ENCODE measurements at regions not wholly inside any gene's neighbourhood (a gene's known extent, or its start where the extent isn't known, plus 50 kb on each side); places are given as distances from the start of the nearest gene placed in this dataset.
A peak's percentile ranks its signal among the peaks of the same experiment; 100 is the strongest.

DNA sequence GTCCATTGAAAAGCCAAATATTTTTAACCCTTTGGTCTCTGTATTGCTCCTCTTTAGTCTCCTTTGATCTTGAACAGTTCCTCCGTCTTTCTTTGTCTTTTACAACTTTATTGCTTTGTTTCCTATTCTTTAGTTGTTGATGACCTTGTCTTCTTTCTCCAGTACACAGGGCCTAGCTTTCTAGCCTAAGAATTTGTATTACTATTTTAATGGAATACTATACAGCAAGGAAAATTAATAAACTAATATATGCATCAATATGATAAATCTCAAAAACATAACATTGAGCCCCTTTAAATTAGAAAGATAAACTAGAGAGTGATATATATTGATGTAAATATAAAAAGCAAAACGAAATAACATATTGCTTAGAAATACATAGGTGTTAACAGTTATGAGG lies 88.7 kb downstream of the NR1D2 start:
- no peak for DNase-seq

DNA sequence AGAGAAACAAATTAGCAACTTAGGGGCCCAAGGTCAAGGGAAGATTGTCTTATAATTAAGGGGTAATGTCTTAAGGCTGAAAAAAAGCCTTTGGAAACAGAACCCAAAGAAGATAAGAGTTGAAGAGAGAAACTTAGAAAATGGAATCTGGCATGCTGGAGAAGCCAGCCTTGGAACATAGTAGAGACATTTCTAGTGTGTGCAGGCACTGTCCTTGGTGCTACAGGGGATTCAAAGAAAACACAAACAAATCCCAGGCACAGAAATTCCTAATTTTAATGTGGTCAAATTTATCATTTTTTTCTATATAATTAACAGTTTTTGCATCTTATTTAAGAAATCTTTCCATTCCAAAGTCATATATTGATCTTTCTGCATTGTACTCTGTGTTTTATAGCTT lies 89.4 kb downstream of the NR1D2 start:
- DNase-seq: no peak

DNA sequence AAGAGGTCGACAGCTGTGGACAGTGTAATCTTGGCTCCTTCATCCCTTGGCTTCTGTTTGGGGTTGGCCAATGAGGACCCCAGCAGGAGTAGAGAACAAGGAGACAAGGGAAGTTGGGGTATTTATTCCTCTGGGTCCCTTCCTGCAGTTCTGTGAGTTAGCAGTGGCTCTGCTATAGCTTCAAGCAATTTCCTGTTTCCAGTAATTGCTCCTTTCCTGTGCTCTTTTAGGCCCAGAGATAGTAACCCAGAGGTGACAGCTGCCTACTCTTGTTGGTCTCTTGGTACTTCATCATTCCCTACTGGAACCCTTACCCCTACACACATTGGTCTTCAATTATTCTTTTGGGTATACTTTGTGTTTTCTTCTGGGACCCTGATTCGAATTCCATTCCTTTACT lies 92.9 kb downstream of the NR1D2 start:
- DNase-seq: no peak

DNA sequence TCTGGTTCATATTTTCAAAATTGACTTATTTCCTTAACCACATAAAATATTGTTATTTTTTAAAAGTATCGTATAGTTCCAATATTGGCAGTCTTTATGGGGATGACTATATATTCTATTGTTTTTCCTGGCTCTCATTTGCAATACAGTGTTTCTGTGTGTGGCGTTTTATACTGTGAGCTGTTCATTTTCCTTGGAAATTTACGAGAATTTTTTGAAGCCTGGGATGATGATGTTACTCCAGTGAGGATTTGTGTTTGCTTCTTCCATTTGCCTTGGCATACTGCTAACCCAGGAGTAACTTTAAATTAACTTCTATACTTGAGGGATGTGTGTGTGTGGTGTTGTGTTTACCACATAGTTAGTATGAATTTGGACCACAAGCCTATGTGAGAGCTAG lies 95.2 kb downstream of the NR1D2 start:
- DNase-seq: peak in 1 of 3 donors; percentile 57

DNA sequence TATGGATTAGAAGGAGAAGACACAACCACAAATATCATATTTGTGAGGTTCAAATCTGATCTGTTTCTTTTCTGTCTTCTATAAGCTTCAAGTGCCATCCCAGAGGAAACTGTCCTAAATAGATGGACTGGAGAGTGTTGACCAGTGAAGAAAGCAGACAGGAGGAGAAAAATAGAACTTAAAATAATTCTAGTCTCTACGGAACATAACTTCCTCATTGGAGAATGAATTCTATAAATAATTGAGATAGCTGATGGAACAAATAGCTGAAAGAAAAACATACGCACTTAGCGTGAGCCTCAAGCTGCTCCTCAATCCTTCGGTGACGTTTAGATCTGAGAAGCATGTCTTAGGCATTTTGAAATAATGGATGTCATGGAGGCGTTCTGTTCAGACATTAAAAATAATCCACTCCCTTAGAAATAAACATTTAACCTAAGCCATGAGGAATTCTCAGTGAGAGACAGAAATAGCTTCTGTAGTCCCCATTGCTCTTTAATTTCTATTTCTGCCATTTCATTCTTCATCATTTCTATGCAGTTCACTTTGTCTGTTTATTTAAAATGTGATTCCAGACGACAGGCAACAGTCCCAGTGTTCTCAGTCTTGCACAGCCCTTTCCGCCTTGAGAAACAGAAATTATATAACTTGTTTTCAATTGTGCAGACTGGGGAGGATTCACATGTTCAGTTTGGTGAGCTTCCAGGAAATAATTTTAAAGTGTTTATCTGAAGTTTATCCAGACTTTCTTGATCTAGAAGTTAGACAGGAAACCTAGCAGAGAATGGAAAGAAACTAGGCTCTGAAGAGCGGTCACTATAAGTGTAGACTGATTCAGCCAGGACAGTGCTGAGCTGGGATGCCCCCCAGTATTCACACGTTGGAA lies 97.3 kb downstream of the NR1D2 start:
- peak; percentile 66 to 88 (median 68) for DNase-seq

DNA sequence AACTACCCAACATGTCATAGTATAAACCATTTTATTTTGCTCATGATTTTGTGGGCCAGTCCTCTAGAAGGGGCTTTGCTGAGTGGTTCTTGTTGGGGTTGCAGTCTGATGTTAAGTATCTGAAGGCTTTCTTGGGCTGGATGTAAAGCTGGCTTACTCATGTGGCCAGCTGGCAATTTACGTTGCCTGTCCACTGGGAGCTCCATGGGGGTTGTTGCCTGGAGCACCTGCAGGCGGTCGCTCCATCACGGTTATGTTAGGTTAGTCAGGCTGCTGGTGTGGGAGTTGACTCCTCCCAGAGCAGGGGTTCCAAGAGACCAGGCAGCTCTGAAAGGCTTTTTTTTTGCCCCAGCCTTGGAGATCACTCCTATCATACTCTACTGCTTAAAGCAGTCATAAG lies 98.1 kb downstream of the NR1D2 start:
- DNase-seq: no peak

DNA sequence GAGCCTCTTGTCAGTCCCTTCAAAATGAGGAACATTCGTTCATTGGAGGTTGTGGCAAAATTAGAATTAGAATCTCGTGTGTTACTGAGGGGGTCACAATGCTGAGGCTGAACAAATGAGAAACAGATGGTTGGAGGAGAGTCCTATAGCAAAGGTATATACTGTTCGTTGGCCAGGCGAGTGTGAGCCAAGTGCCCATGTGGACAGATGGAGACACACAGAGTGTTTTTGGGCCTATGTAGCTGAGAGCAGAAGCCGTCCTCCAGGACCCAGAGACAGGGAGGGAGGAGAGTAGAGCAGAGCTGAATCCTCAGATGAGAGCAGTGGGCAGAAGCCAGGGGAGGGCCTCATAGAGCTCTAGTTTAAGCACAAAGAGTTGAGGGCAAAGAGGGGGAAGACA lies 98.9 kb downstream of the NR1D2 start:
- DNase-seq: no peak

DNA sequence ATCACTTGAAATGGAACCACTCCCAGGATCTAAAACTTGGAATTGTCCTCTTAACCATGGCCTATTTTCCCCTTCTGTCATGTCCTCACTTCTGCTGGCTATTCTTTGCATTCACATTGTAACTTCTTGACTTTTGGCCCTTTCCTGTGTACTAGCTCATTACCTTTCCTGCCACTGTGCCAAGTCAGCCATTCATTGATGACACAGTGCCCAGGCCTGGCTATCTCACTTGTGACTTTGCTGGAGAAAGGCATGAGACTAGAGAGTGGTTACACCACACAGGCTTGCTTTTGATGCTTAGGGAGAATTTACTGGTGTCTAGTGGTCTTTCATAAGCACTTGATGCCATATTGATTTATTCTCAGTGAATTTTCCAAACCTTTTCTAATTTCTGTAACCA lies 101.1 kb downstream of the NR1D2 start:
- DNase-seq: no peak

DNA sequence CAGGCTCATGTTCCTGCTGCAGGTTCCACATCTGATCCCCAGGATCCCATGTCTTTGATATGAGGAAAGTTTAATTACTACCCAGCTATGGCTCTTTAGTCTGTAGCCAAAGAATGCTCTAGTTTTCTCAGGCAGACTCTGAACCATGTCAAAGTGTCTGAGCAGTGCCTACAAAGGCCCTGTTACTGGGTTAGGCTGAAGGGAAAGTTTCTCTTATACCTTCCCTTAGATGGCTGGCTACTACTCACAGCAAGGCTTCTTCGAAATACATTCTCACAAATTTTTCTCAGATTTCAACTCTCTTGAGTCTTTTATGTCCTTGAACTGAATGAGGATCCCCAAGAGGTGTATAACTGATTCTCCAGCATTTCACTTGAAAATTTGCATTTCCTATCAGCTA lies 102.4 kb downstream of the NR1D2 start:
- no peak for DNase-seq

DNA sequence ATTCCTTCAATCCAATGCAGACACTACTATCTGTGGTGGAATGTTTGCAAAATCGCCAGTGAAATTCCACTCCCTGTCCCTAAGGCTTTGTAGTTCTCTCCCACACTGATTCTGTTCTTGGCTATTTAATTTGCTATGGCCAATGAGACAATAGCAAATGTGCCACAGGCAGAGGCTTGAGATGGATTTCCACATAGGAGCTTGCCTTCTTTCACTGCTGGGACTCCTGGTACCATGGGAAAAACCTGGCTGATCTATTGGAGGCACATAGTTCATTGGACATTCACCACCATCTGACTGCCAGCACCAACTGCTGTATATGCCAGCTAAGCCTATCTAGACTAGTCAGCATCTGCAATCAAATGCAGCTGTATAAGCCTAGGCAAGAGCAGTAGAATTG lies 103.8 kb downstream of the NR1D2 start:
- no peak for DNase-seq

DNA sequence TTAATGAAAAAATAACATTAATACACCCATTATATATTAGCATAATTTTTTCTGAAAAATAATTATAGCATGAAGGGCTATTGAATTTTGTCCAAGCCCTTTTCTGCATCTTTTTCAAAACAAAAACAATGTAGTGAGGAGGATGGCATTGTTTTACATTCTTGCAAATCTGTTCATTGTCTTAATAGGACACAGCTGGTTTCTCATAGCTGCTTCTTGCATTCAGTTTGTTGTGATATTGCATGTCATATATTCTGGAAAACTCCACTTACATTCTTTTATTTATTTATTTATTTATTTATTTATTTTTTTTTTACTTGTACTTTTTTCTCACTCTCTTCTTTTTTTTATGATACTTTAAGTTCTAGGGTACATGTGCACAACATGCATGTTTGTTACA lies 107.4 kb downstream of the NR1D2 start:
- DNase-seq: no peak

DNA sequence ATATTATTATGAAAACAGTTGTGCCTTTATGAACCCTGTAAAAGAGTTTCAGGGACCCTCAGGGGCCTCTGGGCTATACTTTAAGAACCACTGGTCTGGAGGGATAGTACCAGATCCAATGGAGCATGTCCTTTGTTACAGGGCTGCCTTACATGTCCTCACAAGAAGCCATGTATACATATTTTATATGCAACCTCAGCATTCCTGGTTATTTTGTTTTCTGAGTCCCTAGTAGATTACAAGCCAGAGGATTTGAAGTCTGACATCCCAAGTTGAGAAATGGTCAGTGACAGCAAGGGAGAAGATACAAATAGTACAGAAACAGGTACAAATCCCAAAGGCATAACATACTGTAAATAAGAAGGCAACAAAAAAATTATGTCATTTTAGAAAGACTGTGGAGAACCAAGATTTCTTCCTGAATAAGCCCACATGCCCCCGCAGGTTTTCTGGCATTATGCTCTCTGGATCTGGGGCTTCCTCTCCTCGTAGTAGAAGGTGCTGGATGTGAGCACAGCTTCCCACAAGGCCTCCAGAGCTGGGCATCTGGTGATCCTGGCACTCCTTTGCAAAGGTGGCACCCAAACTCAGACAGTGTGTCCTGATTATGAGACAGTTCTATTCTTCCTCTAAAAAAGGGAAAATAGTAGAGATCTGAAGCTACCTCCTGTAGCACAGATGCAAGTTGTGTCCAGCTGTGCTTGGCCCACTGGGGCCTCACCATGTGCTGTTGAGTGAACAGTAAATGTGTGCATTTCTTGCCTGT lies 114.0 kb downstream of the NR1D2 start:
- DNase-seq: no peak

DNA sequence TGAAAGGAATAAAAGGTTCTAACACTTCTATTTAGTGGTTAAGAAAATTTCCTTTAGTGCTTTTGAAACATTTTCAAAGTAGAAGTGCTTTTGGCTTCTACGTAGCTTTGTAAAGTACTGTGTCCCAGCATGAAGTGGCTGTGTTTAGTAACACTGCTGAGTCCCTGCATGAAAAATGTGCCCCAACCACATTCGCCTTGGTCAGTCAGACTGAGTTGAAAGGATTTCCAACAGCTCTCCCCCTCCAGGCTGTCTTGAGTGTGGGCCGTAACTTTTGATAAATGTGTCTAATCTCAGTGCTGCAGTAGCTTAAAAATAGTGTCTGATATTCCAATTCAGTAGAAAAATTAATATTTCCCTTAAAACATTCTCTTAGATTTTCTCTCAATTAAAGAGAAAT lies 115.0 kb downstream of the NR1D2 start:
- DNase-seq: no peak

DNA sequence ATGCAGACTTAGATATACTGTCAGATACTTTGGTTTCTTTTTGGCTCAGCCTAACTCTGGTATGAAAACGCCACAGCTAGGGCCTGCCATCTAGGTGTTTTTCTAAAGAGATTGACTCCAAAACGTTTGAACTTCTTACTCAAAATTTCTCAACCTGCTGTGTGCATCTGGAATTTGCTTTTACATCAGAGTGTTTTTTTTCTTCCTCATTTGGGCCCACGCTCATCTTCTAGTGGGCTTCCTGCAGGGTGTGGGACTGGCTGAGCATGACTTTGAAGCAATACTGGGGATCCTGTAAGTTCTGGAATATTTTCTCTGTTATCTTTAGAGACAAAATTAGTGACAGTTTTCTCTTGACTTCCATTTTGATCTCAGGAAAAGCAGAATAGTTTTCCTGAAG lies 117.8 kb downstream of the NR1D2 start:
- no peak for DNase-seq

All from muscle of back (tissue), 3 donors.